A673 (cell line): ENCODE measurements at regions not wholly inside any gene's neighbourhood (a gene's known extent, or its start where the extent isn't known, plus 50 kb on each side); places are given as distances from the start of the nearest gene placed in this dataset.

ENCODE experiments used
- BruUV-seq: library from RNA; stranded (reverse); fragments of 400-500 nt; replicated peaks from 2 replicates; lab custom pipeline; 2021; lab: Mats Ljungman, UMichigan
- CTCF ChIA-PET: fragments of 300-600 bp; sonication (Branson Sonifier 250); formaldehyde crosslinking; loops from one replicate; lab custom pipeline; 2022; ENCODE audit warnings: antibody characterized with exemption; lab: Charles Lee
- POLR2A ChIA-PET: fragments of 300-600 bp; sonication (Branson Sonifier 250); formaldehyde crosslinking; loops from one replicate; lab custom pipeline; 2022; ENCODE audit warnings: antibody characterized with exemption; ENCODE audit not compliant: low non-redundant PET; lab: Charles Lee
- DNase-seq: peaks from one replicate; pipeline ENCODE4 v3.0.0-alpha.2; 2015; ENCODE audit warnings: low spot score
- H3K27ac ChIP-seq: fragments of 200-600 bp; sonication (generic); 2 replicates; pipeline ENCODE4 v1.5.1; 2016; ENCODE audit warnings: mixed run types, low read depth, mild to moderate bottlenecking, mixed read lengths, antibody characterized with exemption, low read length; ENCODE audit not compliant: poor library complexity, severe bottlenecking
- H3K27me3 ChIP-seq: fragments of 200-600 bp; sonication (generic); replicated peaks from 2 replicates; pipeline ENCODE4 v1.6.1; 2017; ENCODE audit warnings: mixed run types, low read depth, mild to moderate bottlenecking, mixed read lengths, antibody characterized with exemption, low read length; ENCODE audit not compliant: insufficient read depth, poor library complexity
- H3K36me3 ChIP-seq: fragments of 200-600 bp; sonication (generic); 2 replicates; pipeline ENCODE4 v1.6.1; 2016; ENCODE audit warnings: mixed run types, mild to moderate bottlenecking, mixed read lengths, antibody characterized with exemption, low read length; ENCODE audit not compliant: insufficient read depth, poor library complexity, severe bottlenecking
- H3K4me1 ChIP-seq: fragments of 200-600 bp; sonication (generic); 2 replicates; pipeline ENCODE4 v1.6.1; 2017; ENCODE audit warnings: mixed run types, mild to moderate bottlenecking, mixed read lengths, antibody characterized with exemption, low read length; ENCODE audit not compliant: insufficient read depth, poor library complexity, severe bottlenecking
- H3K4me3 ChIP-seq: fragments of 200-600 bp; sonication (generic); 2 replicates; pipeline ENCODE4 v1.5.1; 2016; ENCODE audit warnings: low read depth, mixed run types, mild to moderate bottlenecking, mixed read lengths, low read length; ENCODE audit not compliant: poor library complexity, severe bottlenecking
- H3K9me3 ChIP-seq: fragments of 200-600 bp; sonication (generic); 2 replicates; pipeline ENCODE4 v1.6.1; 2016; ENCODE audit warnings: mixed run types, low read depth, mild to moderate bottlenecking, mixed read lengths, antibody characterized with exemption, low read length; ENCODE audit not compliant: poor library complexity, severe bottlenecking
- CTCF ChIP-seq: fragments of 300-800, 200-600 bp; sonication (generic); conservative IDR thresholded peaks from 2 replicates; pipeline ENCODE4 v1.5.1; 2017; ENCODE audit warnings: low read depth, mild to moderate bottlenecking, antibody characterized with exemption, low read length, moderate library complexity, mixed read lengths
- EZH2 ChIP-seq: fragments of 200-600 bp; sonication (generic); IDR thresholded peaks from 2 replicates; pipeline ENCODE4 v1.6.1; 2017; ENCODE audit warnings: borderline replicate concordance, low read depth, mild to moderate bottlenecking, mixed read lengths, antibody characterized with exemption, low read length; ENCODE audit not compliant: poor library complexity, severe bottlenecking
- intact Hi-C: fragments of 100-400 bp; cut with micrococcal nuclease; formaldehyde crosslinking; loops from one replicate; pipeline ENCODE4 v1.10.0; 2022; ENCODE audit not compliant: unreplicated experiment

GRCh38 chr12:94071258-94071657 lies 77.1 kb upstream of the PLXNC1 start:
- TF ChIP-seq EZH2 (no peak), CTCF (no peak)
- Histone ChIP-seq H3K27ac (no peak overlapping the region), H3K4me1 (peaks cover 7% of the 10 kb centered on the region), H3K9me3 (no peaks in the 10 kb centered on the region), H3K4me3 (no peak overlapping the region), H3K27me3 (no peaks in the 10 kb centered on the region), H3K36me3 (no peaks in the 10 kb centered on the region)
- CTCF ChIA-PET, result no interaction called here
- no TSS peak for BruUV-seq
- no peak for DNase-seq
- POLR2A ChIA-PET, result no interaction called here
- intact Hi-C loops, result loop anchor here (10.0 kb wide), 1 partner anchor 306 kb away; no protein-coding TSS in a partner anchor

DNA sequence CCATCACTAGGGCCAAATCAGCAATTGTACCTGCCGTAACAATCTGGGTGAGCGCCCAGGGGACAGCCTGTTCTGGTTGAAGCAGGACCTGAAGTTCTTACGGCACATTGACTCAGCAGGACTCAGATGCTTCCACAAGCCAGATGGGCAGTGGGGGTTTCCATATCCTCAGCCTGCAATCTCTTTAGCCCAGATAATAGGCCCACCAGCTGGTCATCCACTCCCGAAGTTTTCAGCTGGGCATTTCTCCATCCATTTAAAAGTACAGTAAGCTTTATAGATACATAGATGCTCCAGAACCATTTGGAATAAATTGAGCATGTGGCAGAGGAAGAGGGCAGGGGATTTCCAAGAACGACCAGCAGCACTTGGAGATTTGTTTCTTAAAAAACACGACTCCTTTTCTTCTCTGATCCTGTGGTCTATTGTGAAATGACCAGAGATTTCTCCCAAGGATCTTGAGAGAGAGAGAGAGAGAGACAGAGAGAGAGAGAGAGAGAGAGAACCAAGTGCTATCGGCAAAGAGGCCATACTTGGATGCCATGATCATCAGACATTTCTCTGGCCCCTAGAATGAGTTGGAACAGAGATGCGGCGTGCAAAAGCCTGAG lies 74.8 kb upstream of the PLXNC1 start:
- ChIA-PET CTCF (no interaction called here), POLR2A (no interaction called here)
- Histone ChIP-seq H3K4me3 (no peak overlapping the region), H3K27me3 (no peaks in the 10 kb centered on the region), H3K27ac (no peak overlapping the region), H3K36me3 (no peaks in the 10 kb centered on the region), H3K9me3 (no peaks in the 10 kb centered on the region), H3K4me1 (peaks cover 12% of the 10 kb centered on the region)
- DNase-seq, result no peak
- BruUV-seq, result no TSS peak
- TF ChIP-seq CTCF, result no peak
- no peak for TF ChIP-seq EZH2
- intact Hi-C loops, result loop anchor here (10.0 kb wide), 1 partner anchor 309 kb away; no protein-coding TSS in a partner anchor

DNA sequence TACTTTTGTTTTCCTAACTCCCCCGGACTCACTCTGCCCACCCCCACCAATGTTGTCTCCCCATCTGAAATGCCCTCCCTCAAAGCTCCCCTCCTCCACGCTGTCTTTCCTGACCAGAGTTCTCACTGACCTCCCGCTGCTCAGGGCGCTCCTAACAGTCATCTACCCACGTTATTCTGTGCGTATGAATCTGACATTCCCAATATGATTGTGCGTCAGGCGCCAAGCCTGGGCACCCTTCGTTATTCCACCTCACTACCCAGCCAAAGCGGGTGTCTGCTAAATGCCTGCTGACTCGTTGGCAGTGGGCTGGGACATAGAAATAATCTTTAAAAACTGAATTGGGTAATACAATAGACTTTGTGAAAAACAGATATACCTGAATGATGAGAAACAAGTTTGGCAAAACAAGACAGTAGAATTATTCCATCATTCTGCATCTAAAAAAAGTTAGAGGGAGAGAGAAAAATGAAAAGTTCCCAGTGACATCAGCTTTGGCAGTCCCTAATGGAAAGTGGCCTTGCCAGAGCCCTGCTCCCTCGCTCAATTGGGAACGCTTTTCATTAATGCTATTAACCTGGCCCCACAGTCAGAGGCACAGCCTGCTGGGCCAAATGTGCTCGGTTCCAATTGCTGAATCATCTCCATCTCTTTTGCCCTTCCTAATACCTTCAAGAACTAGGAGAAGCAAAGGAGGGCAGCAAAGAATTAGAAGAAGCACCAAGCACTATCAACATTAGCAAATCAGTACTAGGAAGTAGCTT lies 74.0 kb upstream of the PLXNC1 start:
- Histone ChIP-seq H3K4me1 (peaks cover 19% of the 10 kb centered on the region), H3K36me3 (no peaks in the 10 kb centered on the region), H3K9me3 (no peaks in the 10 kb centered on the region), H3K27me3 (no peaks in the 10 kb centered on the region), H3K27ac (no peak overlapping the region), H3K4me3 (no peak overlapping the region)
- ChIA-PET CTCF (interaction anchor here (0.6 to 1.5 kb wide), 8 partner anchors 25 to 1369 kb away, joined by 3 to 19 read pairs (median 6); no protein-coding TSS in a partner anchor), POLR2A (no interaction called here)
- TF ChIP-seq CTCF, result no peak
- no peak for TF ChIP-seq EZH2
- intact Hi-C loops, result loop anchor here (10.0 kb wide), 1 partner anchor 310 kb away; no protein-coding TSS in a partner anchor
- BruUV-seq, result no TSS peak
- no peak for DNase-seq
